Skeletal muscle tissue (tissue), 3 donors: ENCODE measurements at regions not wholly inside any gene's neighbourhood (a gene's known extent, or its start where the extent isn't known, plus 50 kb on each side); places are given as distances from the start of the nearest gene placed in this dataset.

Experiments
- H3K27ac ChIP-seq: one replicate; pipeline ENCODE4 v1.7.0; 2013; ENCODE audit warnings: mild to moderate bottlenecking, low read depth, low read length, inconsistent platforms
- H3K27me3 ChIP-seq, 3 donors: one replicate each; pipeline ENCODE4 v1.7.0; 2013; ENCODE audit warnings: low read length in 3 of 3; ENCODE audit not compliant: control insufficient read depth in 3 of 3, insufficient read depth in 3 of 3
- H3K36me3 ChIP-seq, 3 donors: one replicate each; pipeline ENCODE4 v1.7.0; 2013; ENCODE audit warnings: low read length in 3 of 3; ENCODE audit not compliant: control insufficient read depth in 3 of 3, insufficient read depth in 3 of 3
- H3K4me1 ChIP-seq, 3 donors: one replicate each; pipeline ENCODE4 v1.7.0; 2013; ENCODE audit warnings: low read length in 3 of 3, mild to moderate bottlenecking in 3 of 3; ENCODE audit not compliant: control insufficient read depth in 3 of 3, insufficient read depth in 3 of 3
- H3K4me3 ChIP-seq, 3 donors: one replicate each; pipeline ENCODE4 v1.7.0; 2013; ENCODE audit warnings: low read length in 3 of 3
- H3K9ac ChIP-seq, 3 donors: one replicate each; pipeline ENCODE4 v1.7.0; 2013; ENCODE audit warnings: low read length in 3 of 3, mild to moderate bottlenecking in 3 of 3, moderate library complexity in 2 of 3, low read depth in 1 of 3
- H3K9me3 ChIP-seq, 3 donors: one replicate each; pipeline ENCODE4 v1.7.0; 2013; ENCODE audit warnings: low read length in 3 of 3; ENCODE audit not compliant: control insufficient read depth in 3 of 3
- donor health status: Osteomylitis.

DNA sequence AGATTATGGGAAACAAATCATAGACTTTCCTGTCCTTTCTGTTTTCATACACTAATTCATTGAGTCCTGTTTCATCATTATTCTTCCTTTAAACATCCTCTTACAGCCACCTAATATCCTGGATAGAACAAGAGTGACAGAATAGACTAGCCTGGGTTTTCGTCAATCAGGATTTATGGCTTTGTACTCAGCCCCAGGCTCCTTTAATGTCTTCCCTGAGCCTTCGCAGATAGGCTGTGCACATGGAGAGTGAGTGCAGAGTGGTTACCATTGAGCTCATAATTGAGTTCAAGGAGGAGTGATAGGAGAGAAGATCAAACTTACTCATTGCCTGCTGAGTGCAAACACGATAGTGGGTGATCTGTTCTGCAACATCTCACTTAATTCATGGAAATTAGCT lies 304.9 kb downstream of the TDRD3 start:
- Histone ChIP-seq H3K9ac (no peak overlapping the region), H3K27me3 (no peaks in the 10 kb centered on the region), H3K4me1 (no peaks in the 10 kb centered on the region), H3K4me3 (no peak overlapping the region), H3K27ac (no peak overlapping the region), H3K9me3 (no peaks in the 10 kb centered on the region), H3K36me3 (no peaks in the 10 kb centered on the region)

DNA sequence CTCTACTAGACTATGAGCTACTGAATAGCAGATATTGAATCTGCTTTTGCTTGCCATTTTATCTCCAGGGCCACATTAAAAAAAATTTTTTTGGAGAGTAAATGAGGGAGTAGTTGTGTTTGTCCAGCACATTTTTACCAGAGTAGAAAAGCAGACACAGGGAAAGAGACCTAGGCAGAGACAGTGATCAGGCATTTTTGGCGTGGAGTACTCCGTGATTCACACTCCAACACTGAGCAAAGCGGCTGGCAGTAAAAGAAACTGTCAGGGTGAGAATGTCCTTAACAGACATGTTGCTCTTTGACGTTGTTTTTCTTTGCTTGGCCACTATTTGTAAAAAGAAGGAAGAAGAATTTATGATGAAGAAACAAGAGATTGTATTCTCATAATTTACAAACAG lies 304.0 kb downstream of the TDRD3 start:
- Histone ChIP-seq H3K9me3 (no peaks in the 10 kb centered on the region), H3K36me3 (no peaks in the 10 kb centered on the region), H3K27ac (no peak overlapping the region)

DNA sequence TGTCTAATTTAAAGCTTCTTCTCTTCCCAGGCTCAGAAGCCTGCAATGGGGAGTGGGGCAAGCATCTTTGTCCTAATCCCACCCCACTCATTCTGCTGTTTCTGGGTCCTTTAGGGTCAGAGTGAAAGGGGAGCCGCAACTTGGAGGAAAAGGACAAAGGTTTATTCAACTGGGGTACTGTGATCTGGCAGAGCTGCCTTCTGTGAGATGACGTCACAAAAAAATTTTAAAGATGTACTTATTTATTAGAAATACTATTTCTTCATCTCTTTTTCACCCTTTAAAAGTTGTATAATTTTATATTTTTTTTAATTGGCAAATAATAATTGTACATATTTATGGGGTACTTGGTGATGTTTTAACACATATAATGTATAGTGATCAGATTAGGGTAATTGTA lies 302.6 kb downstream of the TDRD3 start:
- Histone ChIP-seq H3K27ac (no peak overlapping the region), H3K27me3 (no peaks in the 10 kb centered on the region), H3K4me1 (no peaks in the 10 kb centered on the region), H3K36me3 (no peaks in the 10 kb centered on the region), H3K4me3 (no peak overlapping the region), H3K9me3 (no peaks in the 10 kb centered on the region), H3K9ac (no peak overlapping the region)

More for the DNA sequence above, 304.0 kb downstream of the TDRD3 start:
- Histone ChIP-seq H3K4me1 (no peaks in the 10 kb centered on the region), H3K27me3 (no peaks in the 10 kb centered on the region), H3K4me3 (no peak overlapping the region), H3K9ac (no peak overlapping the region)

DNA sequence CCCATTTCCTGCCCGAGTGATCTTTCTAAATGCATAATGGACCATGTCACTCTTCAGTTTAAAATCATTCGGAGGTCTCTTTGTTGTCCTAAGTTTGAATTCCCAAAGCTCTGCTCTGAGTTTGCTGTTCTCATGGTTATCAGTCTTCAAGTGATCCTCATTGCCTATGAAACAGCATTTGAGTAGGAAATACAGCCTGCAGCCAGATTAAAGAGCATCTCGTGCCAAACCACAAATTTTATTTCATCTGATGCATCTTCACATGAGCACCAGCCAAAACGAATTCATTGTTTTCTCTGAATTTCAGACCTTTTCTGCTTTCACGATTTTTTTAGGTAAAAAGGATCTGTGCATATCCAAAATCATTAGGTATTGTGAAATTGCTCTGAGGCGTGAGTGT lies 299.6 kb downstream of the TDRD3 start:
- Histone ChIP-seq H3K27me3 (no peaks in the 10 kb centered on the region), H3K4me3 (no peak overlapping the region), H3K4me1 (no peaks in the 10 kb centered on the region), H3K36me3 (no peaks in the 10 kb centered on the region), H3K27ac (no peak overlapping the region), H3K9ac (no peak overlapping the region), H3K9me3 (no peaks in the 10 kb centered on the region)

DNA sequence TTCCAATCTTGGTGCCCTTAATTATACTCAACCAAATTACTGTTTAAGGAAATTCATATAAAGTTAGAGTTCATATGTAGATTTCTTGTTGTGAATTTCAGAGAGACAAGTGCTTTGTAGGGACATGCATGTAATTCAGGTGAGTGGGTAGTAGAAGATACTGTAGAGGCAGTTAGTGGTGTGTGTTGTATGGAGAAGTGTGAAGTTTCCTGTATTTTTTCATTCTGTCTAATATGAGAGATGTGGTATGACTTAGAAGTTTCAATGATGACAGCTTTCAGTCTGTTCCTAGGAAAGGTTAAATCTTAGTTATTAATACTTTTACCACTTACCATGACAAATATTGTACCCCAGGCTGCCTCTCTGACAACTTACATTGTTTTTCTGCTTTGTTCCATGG lies 294.2 kb downstream of the TDRD3 start:
- Histone ChIP-seq H3K27ac (no peak overlapping the region), H3K9me3 (no peaks in the 10 kb centered on the region), H3K4me1 (no peaks in the 10 kb centered on the region), H3K36me3 (no peaks in the 10 kb centered on the region), H3K9ac (no peak overlapping the region), H3K27me3 (no peaks in the 10 kb centered on the region), H3K4me3 (no peak overlapping the region)

DNA sequence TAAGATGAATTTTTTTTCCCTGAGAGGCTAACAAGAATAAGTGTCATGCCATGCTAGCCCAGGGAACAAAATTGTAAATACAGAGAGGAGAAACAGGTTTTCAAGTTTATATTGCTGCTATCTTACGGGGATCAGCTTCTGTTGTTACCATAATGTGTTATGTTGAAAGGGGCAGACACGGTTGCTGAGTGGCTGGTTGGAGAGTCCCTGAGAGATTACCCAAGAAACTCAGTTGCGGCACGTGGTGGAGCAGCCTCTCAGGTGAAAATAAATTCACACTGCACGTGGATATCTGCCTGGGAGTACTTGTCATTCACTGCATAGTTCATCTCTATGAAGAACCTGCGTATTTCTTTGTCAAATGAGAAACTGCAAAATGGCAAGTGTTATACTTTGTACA lies 293.6 kb downstream of the TDRD3 start:
- no peak overlapping the region for H3K9ac ChIP-seq
- H3K4me3 ChIP-seq, result no peak overlapping the region
- H3K9me3 ChIP-seq, result no peaks in the 10 kb centered on the region
- H3K36me3 ChIP-seq, result no peaks in the 10 kb centered on the region
- H3K27me3 ChIP-seq, result no peaks in the 10 kb centered on the region
- no peak overlapping the region for H3K27ac ChIP-seq
- no peaks in the 10 kb centered on the region for H3K4me1 ChIP-seq

DNA sequence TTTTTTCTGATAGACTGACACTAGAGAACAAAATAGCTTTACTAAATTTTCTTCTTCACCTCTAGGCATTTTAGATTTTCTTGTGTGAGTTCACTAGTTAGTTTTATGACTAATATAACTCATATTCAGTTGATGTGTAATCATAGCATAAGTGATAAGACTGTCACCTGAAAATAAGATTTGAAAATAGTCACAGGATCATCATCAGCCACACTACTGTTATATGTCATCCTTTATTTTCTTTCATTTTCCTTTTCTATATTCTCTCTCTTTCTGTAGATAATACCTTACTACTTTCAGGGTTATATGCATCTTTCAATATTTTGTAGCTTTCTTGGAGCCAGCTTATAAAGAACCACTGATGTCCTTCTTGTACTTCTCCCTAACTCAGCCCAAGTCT lies 292.6 kb downstream of the TDRD3 start:
- Histone ChIP-seq H3K4me3 (no peak overlapping the region), H3K27ac (no peak overlapping the region)

DNA sequence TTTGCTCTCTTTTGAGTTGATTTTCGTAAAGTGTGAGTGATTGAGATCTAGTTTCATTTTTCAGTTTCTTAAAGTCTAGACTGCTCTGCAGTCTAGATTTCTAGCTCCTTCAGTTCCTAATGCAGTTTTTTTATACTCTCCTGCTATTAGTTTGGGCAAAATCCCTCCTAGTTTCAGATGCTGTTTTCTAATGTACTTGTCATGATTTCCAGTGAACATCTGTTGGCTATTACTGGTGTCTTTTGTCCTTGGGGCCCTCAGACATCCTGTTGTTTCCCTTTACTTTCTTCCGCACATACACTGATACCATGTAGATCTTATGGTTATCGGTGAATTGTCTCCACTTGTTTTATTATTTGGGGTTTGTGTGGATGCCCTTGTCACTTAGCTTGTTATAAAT lies 292.1 kb downstream of the TDRD3 start:
- Histone ChIP-seq H3K4me1 (no peaks in the 10 kb centered on the region), H3K27ac (no peak overlapping the region), H3K9me3 (no peaks in the 10 kb centered on the region), H3K36me3 (no peaks in the 10 kb centered on the region), H3K4me3 (no peak overlapping the region), H3K27me3 (no peaks in the 10 kb centered on the region), H3K9ac (no peak overlapping the region)

More for the DNA sequence above, 292.6 kb downstream of the TDRD3 start:
- no peak overlapping the region for H3K9ac ChIP-seq
- no peaks in the 10 kb centered on the region for H3K4me1 ChIP-seq
- H3K27me3 ChIP-seq, result no peaks in the 10 kb centered on the region
- no peaks in the 10 kb centered on the region for H3K36me3 ChIP-seq
- H3K9me3 ChIP-seq, result no peaks in the 10 kb centered on the region

DNA sequence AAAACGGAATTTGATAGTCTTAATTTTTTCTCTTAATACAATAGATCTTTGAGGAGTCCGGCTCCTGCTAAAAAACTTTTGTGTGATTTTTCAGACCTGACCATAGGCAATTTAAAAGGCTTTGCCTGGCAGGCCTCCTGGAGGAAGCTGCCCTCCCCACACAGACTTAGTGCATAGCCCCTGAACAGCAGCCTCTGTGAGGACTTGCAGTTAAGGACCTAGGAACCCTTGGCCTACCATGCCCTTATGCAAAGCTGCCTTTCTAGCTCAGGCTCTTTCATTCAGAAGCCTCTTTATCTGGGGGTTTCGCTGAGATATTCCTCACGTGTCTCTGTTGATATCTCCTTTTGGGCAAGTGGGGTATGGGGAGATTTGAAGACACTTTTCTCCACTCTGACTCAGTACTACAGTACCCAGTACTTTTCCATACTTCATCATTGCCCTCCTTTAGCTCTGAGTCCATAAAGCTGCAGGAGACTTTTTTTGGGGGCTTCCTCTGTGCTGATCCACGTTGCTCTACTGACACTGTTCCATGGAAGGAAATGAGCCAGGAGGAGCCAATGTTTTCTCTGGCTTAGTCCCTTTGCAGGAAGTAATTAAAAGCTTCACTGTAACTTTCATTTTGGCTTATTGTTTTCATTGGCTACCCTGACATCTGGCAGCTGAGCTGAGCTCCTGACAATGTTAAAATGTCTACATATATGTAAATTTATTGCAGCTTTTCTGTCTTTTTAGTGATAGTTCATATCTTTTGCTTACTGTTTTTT lies 283.1 kb downstream of the TDRD3 start:
- no peaks in the 10 kb centered on the region for H3K36me3 ChIP-seq
- no peaks in the 10 kb centered on the region for H3K9me3 ChIP-seq
- no peaks in the 10 kb centered on the region for H3K4me1 ChIP-seq
- H3K4me3 ChIP-seq, result no peak overlapping the region
- H3K9ac ChIP-seq, result no peak overlapping the region
- H3K27me3 ChIP-seq, result no peaks in the 10 kb centered on the region
- no peak overlapping the region for H3K27ac ChIP-seq

DNA sequence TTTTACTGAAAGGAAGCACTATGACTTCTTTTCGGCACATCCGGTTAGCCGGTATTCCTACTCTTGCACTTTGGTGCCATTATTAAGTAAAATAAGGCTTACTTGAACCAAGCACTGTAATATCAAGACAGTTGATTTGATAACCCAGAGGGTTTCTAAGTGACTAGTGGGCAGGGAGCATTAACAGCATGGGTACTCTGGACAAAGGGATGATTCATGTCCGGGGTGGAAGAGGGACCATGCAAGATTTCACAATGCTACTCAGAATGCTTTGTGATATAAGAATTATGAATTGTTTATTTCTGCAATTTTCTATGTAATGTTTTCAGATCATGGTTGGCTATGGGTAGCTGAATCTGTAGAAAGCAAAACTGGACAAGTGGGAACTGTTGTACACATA lies 282.1 kb downstream of the TDRD3 start:
- no peaks in the 10 kb centered on the region for H3K4me1 ChIP-seq
- no peak overlapping the region for H3K4me3 ChIP-seq
- no peaks in the 10 kb centered on the region for H3K36me3 ChIP-seq
- H3K9me3 ChIP-seq, result no peaks in the 10 kb centered on the region
- no peak overlapping the region for H3K27ac ChIP-seq
- no peaks in the 10 kb centered on the region for H3K27me3 ChIP-seq
- no peak overlapping the region for H3K9ac ChIP-seq
